H1 (cell line): ENCODE measurements at regions not wholly inside any gene's neighbourhood (a gene's known extent, or its start where the extent isn't known, plus 50 kb on each side); places are given as distances from the start of the nearest gene placed in this dataset.

ENCODE experiments used
- CTCF ChIA-PET: fragments of 300-600 bp; sonication (Branson Sonifier 250); formaldehyde crosslinking; loops from one replicate; lab custom pipeline; 2021; ENCODE audit not compliant: partially characterized antibody; lab: Charles Lee
- POLR2A ChIA-PET: fragments of 300-600 bp; sonication (Branson Sonifier 250); formaldehyde crosslinking; loops from one replicate; lab custom pipeline; 2021; ENCODE audit warnings: inconsistent platforms; ENCODE audit not compliant: partially characterized antibody; lab: Charles Lee
- DNase-seq, 2 experiments: peaks; one replicate each; pipeline versions ENCODE4 v3.0.0 to v3.0.0-alpha.2; 2010 to 2022; ENCODE audit warnings: low spot score in 2 of 2, low read depth in 1 of 2, mixed read lengths in 1 of 2
- FAIRE-seq: peaks from 2 replicates; lab custom pipeline; 2011; peaks lifted over from hg19 to GRCh38; lab: Jason Lieb, UNC
- H2AFZ ChIP-seq: 2 replicates; pipeline ENCODE4 v1.8.1; 2012; ENCODE audit warnings: low read length, inconsistent platforms
- H2AK5ac ChIP-seq: 2 replicates; pipeline ENCODE4 v1.6.1; 2013; ENCODE audit warnings: low read depth, low read length
- H2BK120ac ChIP-seq: replicated peaks from 2 replicates; pipeline ENCODE3; 2013; ENCODE audit warnings: low read depth, low read length, inconsistent platforms
- H2BK12ac ChIP-seq: 2 replicates; pipeline ENCODE4 v1.6.1; 2013; ENCODE audit warnings: low read depth, low read length
- H2BK15ac ChIP-seq: 2 replicates; pipeline ENCODE4 v1.6.1; 2013; ENCODE audit warnings: low read length
- H2BK20ac ChIP-seq: 2 replicates; pipeline ENCODE4 v1.6.1; 2013; ENCODE audit warnings: low read length
- H2BK5ac ChIP-seq: 2 replicates; pipeline ENCODE4 v1.6.1; 2013; ENCODE audit warnings: low read depth, low read length
- H3K14ac ChIP-seq: 2 replicates; pipeline ENCODE4 v1.6.1; 2013; ENCODE audit warnings: inconsistent platforms; ENCODE audit not compliant: insufficient read length
- H3K18ac ChIP-seq: 2 replicates; pipeline ENCODE4 v1.6.1; 2013; ENCODE audit warnings: low read length; ENCODE audit errors: extremely low read depth
- H3K23ac ChIP-seq: 2 replicates; pipeline ENCODE4 v1.6.1; 2013; ENCODE audit warnings: inconsistent platforms; ENCODE audit not compliant: insufficient read length
- H3K23me2 ChIP-seq: 2 replicates; pipeline ENCODE4 v1.6.1; 2013; ENCODE audit warnings: low read depth, low read length
- H3K27ac ChIP-seq: 2 replicates; pipeline ENCODE4 v1.6.1; 2011; ENCODE audit warnings: low read depth, low read length, inconsistent platforms
- H3K27me3 ChIP-seq, 4 experiments: replicated peaks in 1 of 4; 1 replicate in 1 of 4; 2 replicates in 3 of 4; pipeline versions ENCODE4 v1.6.1 to v1.8.1; 2011 to 2013; ENCODE audit warnings: low read length in 3 of 4, mild to moderate bottlenecking in 3 of 4, inconsistent platforms in 2 of 4, mixed read lengths in 2 of 4, moderate library complexity in 1 of 4; ENCODE audit not compliant: control insufficient read depth in 3 of 4, insufficient read depth in 3 of 4; ENCODE audit errors: extremely low read depth in 1 of 4
- H3K36me3 ChIP-seq, 4 experiments: 2 replicates each; pipeline versions ENCODE4 v1.6.1 to v1.8.1; 2011 to 2013; ENCODE audit warnings: mild to moderate bottlenecking in 4 of 4, low read length in 3 of 4, moderate library complexity in 2 of 4, control low read depth in 1 of 4, inconsistent platforms in 1 of 4; ENCODE audit not compliant: insufficient read depth in 4 of 4, control insufficient read depth in 2 of 4
- H3K4ac ChIP-seq: replicated peaks from 2 replicates; pipeline ENCODE3; 2013; ENCODE audit warnings: low read length, low read depth, mixed read lengths, inconsistent platforms; ENCODE audit not compliant: insufficient read length
- H3K4me1 ChIP-seq, 4 experiments: replicated peaks in 1 of 4; 1 replicate in 1 of 4; 2 replicates in 3 of 4; pipeline versions ENCODE4 v1.6.1 to v1.8.1; 2011 to 2013; ENCODE audit warnings: low read length in 3 of 4, inconsistent platforms in 2 of 4, mixed read lengths in 1 of 4; ENCODE audit not compliant: insufficient read depth in 4 of 4, control insufficient read depth in 3 of 4
- H3K4me2 ChIP-seq, 2 experiments: 2 replicates each; pipeline versions ENCODE4 v1.6.1 to v1.8.1; 2011 to 2013; ENCODE audit warnings: low read depth in 2 of 2, low read length in 2 of 2, control low read depth in 1 of 2, inconsistent platforms in 1 of 2, mild to moderate bottlenecking in 1 of 2; ENCODE audit not compliant: insufficient read depth in 1 of 2
- H3K4me3 ChIP-seq, 4 experiments: fragments of 200-600, 300-600 bp in 1 of 4; sonication (generic), shearing (Covaris generic), sonication (Bioruptor Twin) in 1 of 4; 2 replicates each; pipeline versions ENCODE4 v1.5.1 to v1.8.1; 2011 to 2016; ENCODE audit warnings: low read length in 4 of 4, low read depth in 3 of 4, control low read depth in 2 of 4, inconsistent platforms in 2 of 4, mild to moderate bottlenecking in 2 of 4, mixed read lengths in 1 of 4, moderate library complexity in 1 of 4; ENCODE audit not compliant: insufficient read depth in 2 of 4; ENCODE audit errors: extremely low read depth in 1 of 4
- H3K56ac ChIP-seq: replicated peaks from 2 replicates; pipeline ENCODE3; 2013; ENCODE audit warnings: low read depth, mild to moderate bottlenecking, mixed read lengths, low read length, inconsistent platforms; ENCODE audit not compliant: insufficient read length
- H3K79me1 ChIP-seq: 2 replicates; pipeline ENCODE4 v1.6.1; 2013; ENCODE audit warnings: low read depth, low read length, control low read depth
- H3K79me2 ChIP-seq, 2 experiments: 2 replicates each; pipeline versions ENCODE4 v1.6.1 to v1.8.1; 2012 to 2013; ENCODE audit warnings: low read length in 2 of 2, mild to moderate bottlenecking in 2 of 2, inconsistent platforms in 1 of 2; ENCODE audit not compliant: insufficient read depth in 2 of 2, control insufficient read depth in 1 of 2
- H3K9ac ChIP-seq, 4 experiments: replicated peaks in 1 of 4; 1 replicate in 1 of 4; 2 replicates in 3 of 4; pipeline versions ENCODE4 v1.6.1 to v1.8.1; 2011 to 2013; ENCODE audit warnings: low read depth in 3 of 4, low read length in 3 of 4, control low read depth in 2 of 4, mild to moderate bottlenecking in 2 of 4, moderate library complexity in 2 of 4, inconsistent platforms in 1 of 4; ENCODE audit errors: extremely low read depth in 1 of 4
- H3K9me3 ChIP-seq, 2 experiments: 2 replicates each; pipeline versions ENCODE4 v1.6.1 to v1.8.1; 2012 to 2013; ENCODE audit warnings: mild to moderate bottlenecking in 2 of 2, moderate library complexity in 2 of 2, control low read depth in 1 of 2, inconsistent platforms in 1 of 2, low read depth in 1 of 2, low read length in 1 of 2, mixed read lengths in 1 of 2; ENCODE audit not compliant: insufficient read depth in 2 of 2
- H4K20me1 ChIP-seq, 2 experiments: replicated peaks in 1 of 2; 2 replicates each; pipeline versions ENCODE3 to v1.8.1; 2011 to 2013; ENCODE audit warnings: inconsistent platforms in 2 of 2, low read length in 2 of 2, mild to moderate bottlenecking in 1 of 2; ENCODE audit not compliant: insufficient read depth in 2 of 2, control insufficient read depth in 1 of 2
- H4K5ac ChIP-seq: 2 replicates; pipeline ENCODE4 v1.6.1; 2013; ENCODE audit warnings: low read length, low read depth, mixed read lengths, inconsistent platforms; ENCODE audit not compliant: insufficient read length
- H4K8ac ChIP-seq: 2 replicates; pipeline ENCODE4 v1.8.0; 2013; ENCODE audit warnings: mild to moderate bottlenecking, moderate library complexity, low read length, inconsistent platforms; ENCODE audit not compliant: insufficient read depth; ENCODE audit errors: extremely low read depth
- H4K91ac ChIP-seq: replicated peaks from 2 replicates; pipeline ENCODE3; 2013; ENCODE audit warnings: low read length, mixed read lengths, inconsistent platforms; ENCODE audit not compliant: insufficient read length
- EGR1 ChIP-seq: IDR thresholded peaks from 2 replicates; pipeline ENCODE4 v1.6.1; 2011; ENCODE audit warnings: low read depth, low read length, borderline replicate concordance
- FOSL1 ChIP-seq: IDR thresholded peaks from 2 replicates; pipeline ENCODE4 v1.6.1; 2011; ENCODE audit warnings: mild to moderate bottlenecking, low read depth, low read length, moderate library complexity; ENCODE audit not compliant: insufficient read depth
- GABPA ChIP-seq: IDR thresholded peaks from 2 replicates; pipeline ENCODE4 v1.6.1; 2011; ENCODE audit warnings: mild to moderate bottlenecking, low read length, moderate library complexity, borderline replicate concordance; ENCODE audit not compliant: insufficient read depth
- MAFK ChIP-seq: IDR thresholded peaks from 2 replicates; pipeline ENCODE4 v1.6.1; 2012; ENCODE audit warnings: low read depth, mild to moderate bottlenecking, improper control_type of control experiment, low read length
- MAX ChIP-seq: IDR thresholded peaks from 2 replicates; pipeline ENCODE4 v1.6.1; 2012; ENCODE audit warnings: inconsistent platforms
- RFX5 ChIP-seq: IDR thresholded peaks from 2 replicates; pipeline ENCODE4 v1.6.1; 2011; ENCODE audit warnings: low read depth, low read length, improper control_type of control experiment, borderline replicate concordance
- RXRA ChIP-seq: IDR thresholded peaks from 2 replicates; pipeline ENCODE4 v1.6.1; 2011; ENCODE audit warnings: low read depth, mild to moderate bottlenecking, low read length, moderate library complexity; ENCODE audit not compliant: insufficient read depth
- SIN3A ChIP-seq, 2 experiments: IDR thresholded peaks in 1 of 2; conservative IDR thresholded peaks in 1 of 2; 2 replicates each; pipeline ENCODE4 v1.6.1; 2011 to 2012; ENCODE audit warnings: low read length in 2 of 2, improper control_type of control experiment in 1 of 2, low read depth in 1 of 2, mild to moderate bottlenecking in 1 of 2
- SUZ12 ChIP-seq: fragments of 200-600 bp; sonication (generic); IDR thresholded peaks from 2 replicates; pipeline ENCODE4 v1.6.1; 2012; ENCODE audit warnings: mild to moderate bottlenecking, inconsistent platforms, low read length, moderate library complexity, mixed read lengths
- TBP ChIP-seq: IDR thresholded peaks from 2 replicates; pipeline ENCODE4 v1.6.1; 2011; ENCODE audit warnings: low read depth, low read length, improper control_type of control experiment
- ZNF274 ChIP-seq: IDR thresholded peaks from 2 replicates; pipeline ENCODE4 v1.7.0; 2012; ENCODE audit warnings: low read length, borderline replicate concordance; ENCODE audit errors: extremely low read depth
- WGBS, 2 experiments: shearing (Covaris generic) in 1 of 2; methylation state at CpG; one replicate each; pipeline versions ENCODE4 v1.1.6 to v1.1.7; 2013 to 2015; ENCODE audit warnings: low lambda C conversion rate in 2 of 2, mixed read lengths in 2 of 2, inconsistent platforms in 1 of 2, low coverage in 1 of 2, missing lambda C conversion rate in 1 of 2; ENCODE audit not compliant: insufficient replicate concordance in 2 of 2, insufficient coverage in 1 of 2, insufficient read length in 1 of 2; ENCODE audit errors: extremely low coverage in 1 of 2, missing lambda C conversion rate in 1 of 2; 5-methylcytosine and 5-hydroxymethylcytosine counted together

- WGBS, 2 experiments, result 92% methylated on average over 3 of the region's 3 CpGs; no CpG with 5 or more reads in 1 of the 2 experiments
- Histone ChIP-seq H3K23me2 (no peaks in the 10 kb centered on the region), H3K79me1 (no peaks in the 10 kb centered on the region), H3K4me1 (peaks cover 0 to 3% (median 0%) of the 10 kb centered on the region in 4 experiments; a peak in 1 of 7 replicates), H3K4ac (no peak overlapping the region), H3K36me3 (no peaks in the 10 kb centered on the region), H2BK15ac (no peak overlapping the region), H4K20me1 (no peaks in the 10 kb centered on the region), H2AFZ (no peak overlapping the region), H3K4me2 (no peak overlapping the region), H2AK5ac (no peak overlapping the region), H2BK5ac (no peak overlapping the region), H4K5ac (no peak overlapping the region), H4K91ac (no peak overlapping the region), H3K27me3 (no peaks in the 10 kb centered on the region), H3K79me2 (no peaks in the 10 kb centered on the region), H4K8ac (no peak overlapping the region), H2BK12ac (no peak overlapping the region), H3K14ac (no peak overlapping the region), H3K27ac (no peak overlapping the region), H3K56ac (no peak overlapping the region), H3K23ac (no peak overlapping the region), H2BK120ac (no peak overlapping the region), H3K9me3 (no peaks in the 10 kb centered on the region), H2BK20ac (no peak overlapping the region), H3K4me3 (no peak overlapping the region), H3K18ac (no peak overlapping the region), H3K9ac (no peak overlapping the region)
- CTCF ChIA-PET, result no interaction called here
- DNase-seq (no peak), FAIRE-seq (no peak)
- POLR2A ChIA-PET, result no interaction called here
- TF ChIP-seq MAFK (no peak), TBP (no peak), FOSL1 (no peak), RFX5 (no peak), SUZ12 (no peak), GABPA (no peak), MAX (no peak), SIN3A (conservative IDR thresholded peaks at IDR 0.05 in 1 of 2, IDR thresholded peaks at IDR 0.05 in 1 of 2; ENCODE audit: low read depth in 1 of 2, low read length in 2 of 2) (no peak), ZNF274 (no peak), EGR1 (no peak), RXRA (no peak)
- TF ChIP-seq, all 59 proteins: peak for 0
Measured at GRCh38 chr3:59481776-59482400, 432.1 kb upstream of the CFAP20DC start.
